HPDE6-E6E7 (cell line): ENCODE measurements at regions not wholly inside any gene's neighbourhood (a gene's known extent, or its start where the extent isn't known, plus 50 kb on each side); places are given as distances from the start of the nearest gene placed in this dataset.
"Not testable (repeated sequence)": the region's sequence is repeated elsewhere in the genome, so short reads cannot be mapped to it uniquely, and the experiment has no call there.

ENCODE experiments used
- DNase-seq: peaks from one replicate; pipeline ENCODE4 v3.0.0; 2011; ENCODE audit warnings: missing footprints; ENCODE audit errors: extremely low spot score

- no peak for DNase-seq
Observed at GRCh38 chr10:65030263-65030662, 1509.1 kb downstream of the REEP3 start.

DNA sequence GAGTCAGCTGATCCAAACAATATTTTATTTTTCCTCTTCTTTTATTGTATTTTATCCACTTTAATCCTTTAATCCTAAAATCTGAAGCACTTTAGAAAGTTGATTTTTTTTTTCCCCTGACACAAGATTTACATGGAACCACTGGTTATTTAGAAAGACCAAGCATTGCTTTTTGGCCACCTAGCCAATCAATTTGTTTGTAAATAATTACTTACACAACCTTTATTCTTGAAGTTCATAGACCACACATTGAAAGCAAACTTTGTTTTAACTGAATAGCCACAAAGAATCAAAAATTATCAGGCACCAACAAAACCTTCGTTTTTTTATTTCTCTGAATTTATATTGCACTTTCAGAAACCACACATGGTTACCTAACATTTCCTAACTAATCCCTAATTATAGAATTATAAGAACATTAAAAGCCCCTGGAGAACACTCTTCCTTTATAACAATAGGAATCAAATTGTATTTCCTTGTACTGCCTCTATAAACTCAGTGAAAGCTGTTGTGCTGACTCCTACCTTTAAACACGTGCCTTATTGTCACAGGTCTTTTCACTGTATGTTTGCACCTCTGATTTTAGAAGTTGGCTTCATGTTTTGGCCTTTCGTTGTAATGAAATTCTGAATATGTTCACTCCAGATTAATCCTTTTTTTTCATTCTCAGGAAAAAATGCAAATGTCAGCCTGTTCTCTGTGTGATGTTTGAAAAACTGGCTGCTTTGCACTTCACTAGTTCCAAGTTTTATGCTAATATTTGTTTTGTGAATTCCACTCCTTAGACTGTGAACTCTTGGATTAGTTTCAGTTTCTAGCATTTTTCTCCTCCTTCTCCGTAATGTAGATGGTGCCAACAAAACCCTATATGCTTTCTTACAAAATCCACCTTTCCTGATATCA is 1511.9 kb downstream of the REEP3 start:
- DNase-seq, result no peak

DNA sequence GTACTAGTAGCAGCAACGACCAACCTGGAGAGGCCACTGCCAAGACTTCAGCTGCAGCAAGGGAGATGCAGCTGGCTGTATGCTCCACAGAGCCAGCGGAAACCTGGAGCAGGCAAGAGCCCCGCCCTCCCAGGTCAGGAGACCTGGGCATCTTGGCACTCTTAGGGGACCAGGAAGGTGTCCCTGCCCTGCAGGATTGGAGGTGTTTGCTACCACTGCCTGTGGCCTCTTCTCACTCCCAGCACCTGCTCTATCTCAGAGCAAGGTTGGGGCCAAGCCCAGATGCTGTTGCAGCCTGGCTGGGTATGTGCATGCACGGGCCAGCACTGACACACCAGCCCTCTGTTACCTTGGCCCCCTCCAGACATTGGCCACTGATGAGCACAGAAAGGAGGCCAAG is 1512.8 kb downstream of the REEP3 start:
- no peak for DNase-seq

DNA sequence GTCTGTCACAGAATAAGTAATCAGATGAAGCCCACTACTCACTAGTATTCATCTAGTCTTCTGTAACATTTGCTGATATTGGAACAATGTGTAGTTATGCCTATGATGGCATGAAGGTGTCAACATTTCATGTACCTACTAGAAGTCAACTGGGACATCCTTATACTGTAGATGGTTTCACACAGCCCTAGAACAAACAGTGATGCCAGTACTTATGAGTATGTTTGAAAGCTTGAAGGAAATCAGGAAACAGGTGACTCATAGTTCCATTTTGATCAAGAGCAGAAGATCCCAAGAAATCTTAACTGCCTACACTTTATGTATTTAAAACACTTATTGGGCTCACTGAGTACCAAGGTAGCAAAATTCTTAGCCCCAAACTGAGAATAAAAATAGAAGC is 1519.6 kb downstream of the REEP3 start:
- DNase-seq, result peak; percentile 1

DNA sequence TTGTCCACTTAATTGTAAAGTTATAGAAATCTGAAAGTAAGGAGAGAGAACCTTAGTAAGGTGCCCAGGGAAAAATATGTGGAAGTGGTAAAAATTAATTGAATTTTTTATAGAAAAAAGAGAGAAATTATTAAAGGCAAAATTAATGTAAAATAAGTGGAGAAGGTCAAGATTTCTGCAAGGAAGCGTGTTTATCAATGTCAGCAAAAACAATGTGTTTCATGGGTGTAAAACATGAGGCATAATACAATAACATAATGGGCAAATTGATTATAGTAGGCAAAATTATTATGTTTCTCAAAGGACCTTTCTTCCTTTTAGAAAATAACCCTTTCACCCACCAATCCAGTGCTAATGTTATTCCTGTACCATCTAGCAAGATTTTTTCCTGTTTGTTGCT is 1520.1 kb downstream of the REEP3 start:
- DNase-seq, result no peak

- no peak for DNase-seq
Observed at GRCh38 chr10:65042496-65042895, 1521.3 kb downstream of the REEP3 start.

DNA sequence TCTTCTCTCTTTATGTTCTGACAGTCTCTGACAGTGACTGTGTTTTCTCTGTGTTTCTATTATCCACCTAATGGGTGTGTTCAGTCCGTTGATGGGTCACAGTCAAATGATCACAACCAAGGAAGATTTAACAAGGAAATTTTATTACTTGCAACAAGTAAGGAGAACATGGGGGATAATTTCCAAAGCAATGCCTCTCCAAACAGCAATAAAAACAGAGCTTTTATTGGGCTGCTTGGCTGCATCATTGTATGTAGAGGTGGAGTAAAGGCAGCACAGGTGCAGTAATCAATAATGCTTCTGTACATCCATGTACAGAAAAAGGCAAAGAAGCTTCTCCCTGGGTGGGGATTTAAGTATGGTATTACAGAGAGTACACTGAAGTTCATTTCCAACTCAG is 1525.6 kb downstream of the REEP3 start:
- no peak for DNase-seq

DNA sequence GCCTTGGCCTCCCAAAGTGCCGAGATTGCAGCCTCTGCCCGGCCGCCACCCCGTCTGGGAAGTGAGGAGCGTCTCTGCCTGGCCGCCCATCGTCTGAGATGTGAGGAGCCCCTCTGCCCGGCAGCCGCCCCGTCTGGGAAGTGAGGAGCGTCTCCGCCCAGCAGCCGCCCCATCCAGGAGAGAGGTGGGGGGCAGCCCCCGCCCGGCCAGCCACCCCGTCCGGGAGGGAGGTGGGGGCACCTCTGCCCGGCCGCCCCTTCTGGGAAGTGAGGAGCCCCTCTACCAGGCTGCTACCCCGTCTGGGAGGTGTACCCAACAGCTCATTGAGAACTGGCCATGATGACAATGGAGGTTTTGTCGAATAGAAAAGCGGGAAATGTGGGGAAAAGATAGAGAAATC is 1530.9 kb downstream of the REEP3 start:
- DNase-seq, result not testable (repeated sequence)

DNA sequence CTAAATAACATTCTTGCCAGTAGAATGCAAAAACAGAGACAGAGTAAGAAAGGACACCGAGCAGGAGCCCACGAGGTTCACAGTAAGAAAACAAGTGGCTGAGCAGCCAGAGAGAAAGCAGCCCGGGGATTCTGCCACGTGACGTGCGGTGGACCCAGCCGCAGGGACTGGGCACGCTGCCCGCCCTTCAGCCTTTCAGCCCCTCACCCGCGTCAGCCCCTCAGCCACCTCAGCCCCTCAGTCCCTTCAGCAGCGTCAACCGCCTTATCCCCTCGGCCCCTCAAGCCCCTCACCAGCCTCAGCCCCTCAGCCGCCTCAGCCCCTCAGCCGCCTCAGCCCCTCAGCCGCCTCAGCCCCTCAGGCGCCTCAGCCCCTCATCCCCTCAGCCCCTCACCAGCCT is 1532.2 kb downstream of the REEP3 start:
- DNase-seq, result not testable (repeated sequence)

- DNase-seq, result not testable (repeated sequence)
Observed at GRCh38 chr10:65053831-65054351, 1532.7 kb downstream of the REEP3 start.

DNA sequence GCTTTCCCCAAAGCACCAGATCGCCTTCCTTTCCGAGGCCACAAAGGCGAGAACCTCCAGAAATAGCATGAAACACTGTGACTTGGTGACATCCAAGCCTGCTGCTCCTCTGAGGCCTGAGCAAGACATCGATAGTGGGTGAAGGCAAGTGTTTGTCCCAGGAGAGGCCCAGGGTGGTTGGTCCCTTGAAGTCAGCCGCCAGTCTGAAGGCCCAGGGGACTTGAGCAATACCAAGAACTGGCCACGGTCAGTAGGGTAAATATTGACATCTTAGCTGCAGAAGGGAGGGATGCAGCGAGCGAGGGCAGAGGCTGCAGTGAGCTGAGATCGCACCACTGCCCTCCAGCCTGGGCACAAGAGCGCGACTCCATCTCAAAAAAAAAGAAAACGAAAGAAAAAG is 1533.5 kb downstream of the REEP3 start:
- not testable (repeated sequence) for DNase-seq

- DNase-seq, result no peak
Observed at GRCh38 chr10:65065278-65065677, 1544.1 kb downstream of the REEP3 start.

DNA sequence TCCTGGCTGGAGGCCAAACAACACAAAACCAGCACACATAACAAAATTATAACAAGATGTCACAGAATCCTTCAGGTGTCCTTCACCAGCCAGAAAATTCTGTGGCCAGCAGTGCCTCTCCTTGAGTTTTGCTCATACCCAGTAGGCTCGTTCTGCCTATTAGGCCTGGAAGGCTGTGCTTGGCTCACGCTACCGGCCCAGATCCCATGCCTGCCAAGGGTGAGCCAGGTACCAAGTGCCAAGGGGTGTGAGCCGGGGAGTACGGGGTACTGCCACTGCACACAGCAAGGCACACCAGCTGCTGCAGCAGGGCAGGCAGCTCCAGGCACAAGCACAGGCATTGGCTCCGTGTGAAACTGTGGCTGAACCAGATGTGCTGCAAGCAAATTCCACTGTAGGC is 1562.0 kb downstream of the REEP3 start:
- no peak for DNase-seq

GRCh38 chr10:65090991-65091390 is 1569.8 kb downstream of the REEP3 start:
- DNase-seq, result no peak

DNA sequence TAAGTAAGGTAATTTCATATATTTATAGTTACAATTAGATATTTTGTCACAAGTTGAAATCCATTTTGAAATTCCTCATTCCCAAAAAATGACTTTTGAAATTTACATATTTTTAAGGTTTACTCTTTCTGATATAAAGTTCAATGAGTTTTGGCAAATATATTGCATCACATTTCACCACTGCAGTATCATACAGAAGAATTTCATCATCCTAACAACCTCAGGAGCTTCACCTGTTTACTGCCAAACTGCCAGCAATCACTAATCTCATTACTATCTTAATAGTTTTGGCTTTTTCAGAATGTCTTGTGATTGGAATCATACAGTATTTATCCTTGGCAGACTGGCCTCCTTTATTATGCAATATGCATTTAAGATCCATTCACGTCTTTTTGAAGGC is 1578.9 kb downstream of the REEP3 start:
- no peak for DNase-seq

- not testable (repeated sequence) for DNase-seq
Observed at GRCh38 chr10:65100881-65101280, 1579.7 kb downstream of the REEP3 start.

GRCh38 chr10:65110009-65110408 is 1588.8 kb downstream of the REEP3 start:
- no peak for DNase-seq

DNA sequence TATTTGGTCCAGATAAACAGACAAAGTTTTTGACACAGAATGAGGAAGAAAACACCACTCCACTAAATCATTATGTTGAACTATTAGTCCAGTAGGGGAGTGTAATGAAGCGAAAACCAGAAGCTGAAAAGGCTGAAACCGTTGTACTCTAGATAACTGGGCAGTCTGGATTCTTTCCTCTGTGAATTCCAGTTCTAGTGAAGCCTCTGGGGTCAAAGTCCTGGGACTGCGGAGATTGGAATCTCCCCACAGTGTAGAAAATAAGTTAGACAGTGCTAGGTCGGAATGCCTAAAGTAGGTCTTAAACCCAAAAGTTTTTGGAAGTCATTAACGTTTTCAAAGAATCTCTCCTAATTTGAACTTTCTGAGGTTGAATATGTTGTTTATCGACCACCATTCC is 1589.9 kb downstream of the REEP3 start:
- not testable (repeated sequence) for DNase-seq

DNA sequence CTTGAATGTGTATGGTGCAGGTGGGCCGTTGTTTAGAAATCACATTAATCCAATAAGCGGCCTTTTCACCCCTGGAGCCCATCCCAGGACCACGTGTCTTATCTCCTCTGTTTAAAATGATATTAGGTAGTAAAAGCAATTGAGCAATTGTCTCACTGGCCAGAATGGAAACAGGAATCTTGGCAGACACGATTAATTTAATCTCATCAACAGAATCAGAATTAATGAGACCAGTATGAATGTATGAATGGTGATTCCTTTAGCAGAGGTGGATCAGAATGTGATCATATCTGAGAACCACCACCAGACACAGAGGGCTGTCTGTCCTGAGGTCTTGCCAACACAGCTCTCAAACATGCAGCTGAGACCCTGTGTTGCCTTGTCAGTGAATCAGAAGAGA is 1591.4 kb downstream of the REEP3 start:
- no peak for DNase-seq

GRCh38 chr10:65123120-65123519 is 1601.9 kb downstream of the REEP3 start:
- DNase-seq, result no peak

DNA sequence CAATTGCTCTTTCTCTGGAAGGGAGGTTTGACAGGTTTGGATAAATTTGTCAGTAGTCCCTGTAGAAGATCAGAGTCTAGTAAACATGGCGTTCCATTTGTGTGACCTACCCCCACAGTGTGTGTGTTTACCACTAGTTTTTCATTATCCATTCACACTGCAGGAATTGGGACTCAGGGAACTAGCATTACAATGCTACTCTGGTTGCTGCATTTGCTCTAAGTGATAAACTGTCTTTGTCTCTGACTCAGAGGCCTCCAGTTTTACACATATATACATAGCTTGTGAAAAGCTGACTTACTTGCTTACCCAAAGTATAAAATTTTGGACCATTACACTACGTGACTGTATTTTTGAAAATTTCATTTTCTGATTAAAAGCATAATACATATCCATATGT is 1604.0 kb downstream of the REEP3 start:
- DNase-seq, result no peak

DNA sequence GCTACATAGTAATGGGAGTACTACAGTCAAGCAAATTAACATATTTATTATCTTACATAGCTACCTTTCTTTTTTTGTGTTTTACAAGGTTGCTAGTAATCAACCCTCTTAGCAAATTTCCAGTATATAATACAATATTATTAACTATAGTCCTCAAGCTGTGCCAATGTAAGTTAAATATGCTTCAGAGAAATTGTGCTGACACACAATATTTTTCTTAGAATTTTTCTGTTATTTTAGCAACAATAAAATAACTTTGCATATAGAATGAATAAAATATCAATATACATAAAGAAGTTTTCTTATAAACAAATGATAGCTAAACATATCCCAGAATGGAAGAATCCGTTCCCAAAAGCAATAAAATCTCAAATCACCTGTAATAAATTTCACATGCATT is 1605.1 kb downstream of the REEP3 start:
- no peak for DNase-seq

DNA sequence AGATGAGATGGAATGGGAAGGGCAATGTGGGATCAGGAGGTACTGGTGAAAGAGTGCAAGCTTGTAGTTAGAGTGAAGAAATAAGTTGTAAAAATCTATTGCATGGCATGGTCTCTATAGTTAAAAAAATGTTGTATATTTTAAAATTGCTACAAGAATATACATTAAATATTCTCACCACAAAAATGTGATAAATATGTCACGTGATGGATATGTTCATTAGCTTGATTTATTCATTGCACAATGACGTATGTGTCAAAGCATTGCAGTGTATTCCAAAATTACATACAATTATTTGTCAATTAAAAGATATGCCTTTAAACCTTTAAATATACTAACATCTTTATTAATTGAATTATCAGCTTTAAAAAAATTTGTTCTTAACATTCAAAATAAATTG is 1607.1 kb downstream of the REEP3 start:
- no peak for DNase-seq
